Activated B cell treated with CpG ODN at 0.5 μM for 24 hours (primary cell): ENCODE measurements at regions not wholly inside any gene's neighbourhood (a gene's known extent, or its start where the extent isn't known, plus 50 kb on each side); places are given as distances from the start of the nearest gene placed in this dataset.

Source experiments
- ATAC-seq: fragments of 200-7000 bp; cut with Tn5 transposase; one replicate; pipeline ENCODE4 v1.10.0; 2021; ENCODE audit warnings: low read depth, mild to moderate bottlenecking, moderate library complexity
- CTCF ChIA-PET: fragments of 350-600 bp; sonication (Branson Sonifier 250); formaldehyde crosslinking; loops from one replicate; lab custom pipeline; 2021; ENCODE audit warnings: antibody characterized with exemption; lab: Charles Lee
- POLR2A ChIA-PET: fragments of 350-600 bp; sonication (Branson Sonifier 250); formaldehyde crosslinking; loops from one replicate; lab custom pipeline; 2021; ENCODE audit warnings: antibody characterized with exemption; lab: Charles Lee
- DNase-seq: peaks from one replicate; pipeline ENCODE4 v3.0.0; 2022
- H3K27ac Mint-ChIP-seq: one replicate; pipeline ENCODE4 v1.8.0; 2020; ENCODE audit warnings: mixed read lengths
- H3K27me3 Mint-ChIP-seq: one replicate; pipeline ENCODE4 v1.8.0; 2021; ENCODE audit warnings: mixed read lengths
- H3K36me3 Mint-ChIP-seq: one replicate; pipeline ENCODE4 v1.8.0; 2021; ENCODE audit warnings: low read depth, mixed read lengths
- H3K4me1 Mint-ChIP-seq: one replicate; pipeline ENCODE4 v1.8.0; 2021; ENCODE audit warnings: mixed read lengths
- H3K4me3 Mint-ChIP-seq: one replicate; pipeline ENCODE4 v1.8.0; 2020; ENCODE audit warnings: mild to moderate bottlenecking, mixed read lengths
- H3K9me3 Mint-ChIP-seq: one replicate; pipeline ENCODE4 v1.8.0; 2020; ENCODE audit warnings: mixed read lengths
- intact Hi-C: fragments of 100-400 bp; cut with micrococcal nuclease; formaldehyde crosslinking; loops from one replicate; pipeline ENCODE4 v1.15.1; 2024
- TF ChIP-seq, protein P1 (sequence below): fragments of 200-600 bp; IDR thresholded peaks from one replicate; pipeline ENCODE4 v1.8.0; 2022; ENCODE audit warnings: antibody characterized with exemption, mild to moderate bottlenecking

DNA sequence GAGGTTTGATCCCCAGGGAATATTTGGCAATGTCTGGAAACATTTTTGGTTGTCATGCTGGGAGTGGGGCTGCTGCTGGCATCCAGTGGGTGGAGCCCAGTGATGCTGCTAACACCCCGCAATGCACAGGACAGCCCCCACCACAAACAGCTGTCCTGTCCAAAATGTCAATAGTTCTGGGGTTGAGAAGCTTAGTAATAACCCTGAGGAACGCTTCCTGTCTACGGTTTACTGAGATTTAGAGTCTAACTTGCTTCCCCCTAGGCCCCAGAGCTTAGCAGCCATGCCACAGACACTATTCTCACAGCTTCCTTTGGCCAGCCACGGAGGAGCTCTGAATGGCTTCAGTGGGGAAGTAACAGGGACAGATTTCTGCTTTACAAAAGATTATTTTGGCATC lies 66.5 kb downstream of the MSX2 start:
- Mint-ChIP-seq H3K36me3 (no peaks in the 10 kb centered on the region), H3K4me3 (no peak overlapping the region), H3K4me1 (no peaks in the 10 kb centered on the region), H3K27me3 (peaks cover 23% of the 10 kb centered on the region), H3K9me3 (peaks cover 2% of the 10 kb centered on the region), H3K27ac (no peak overlapping the region)
- ChIA-PET CTCF (no interaction called here), POLR2A (no interaction called here)
- intact Hi-C loops = no loop called here
- TF ChIP-seq, protein P1, sequence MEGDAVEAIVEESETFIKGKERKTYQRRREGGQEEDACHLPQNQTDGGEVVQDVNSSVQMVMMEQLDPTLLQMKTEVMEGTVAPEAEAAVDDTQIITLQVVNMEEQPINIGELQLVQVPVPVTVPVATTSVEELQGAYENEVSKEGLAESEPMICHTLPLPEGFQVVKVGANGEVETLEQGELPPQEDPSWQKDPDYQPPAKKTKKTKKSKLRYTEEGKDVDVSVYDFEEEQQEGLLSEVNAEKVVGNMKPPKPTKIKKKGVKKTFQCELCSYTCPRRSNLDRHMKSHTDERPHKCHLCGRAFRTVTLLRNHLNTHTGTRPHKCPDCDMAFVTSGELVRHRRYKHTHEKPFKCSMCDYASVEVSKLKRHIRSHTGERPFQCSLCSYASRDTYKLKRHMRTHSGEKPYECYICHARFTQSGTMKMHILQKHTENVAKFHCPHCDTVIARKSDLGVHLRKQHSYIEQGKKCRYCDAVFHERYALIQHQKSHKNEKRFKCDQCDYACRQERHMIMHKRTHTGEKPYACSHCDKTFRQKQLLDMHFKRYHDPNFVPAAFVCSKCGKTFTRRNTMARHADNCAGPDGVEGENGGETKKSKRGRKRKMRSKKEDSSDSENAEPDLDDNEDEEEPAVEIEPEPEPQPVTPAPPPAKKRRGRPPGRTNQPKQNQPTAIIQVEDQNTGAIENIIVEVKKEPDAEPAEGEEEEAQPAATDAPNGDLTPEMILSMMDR = no peak
- no peak for DNase-seq
- ATAC-seq = no peak

DNA sequence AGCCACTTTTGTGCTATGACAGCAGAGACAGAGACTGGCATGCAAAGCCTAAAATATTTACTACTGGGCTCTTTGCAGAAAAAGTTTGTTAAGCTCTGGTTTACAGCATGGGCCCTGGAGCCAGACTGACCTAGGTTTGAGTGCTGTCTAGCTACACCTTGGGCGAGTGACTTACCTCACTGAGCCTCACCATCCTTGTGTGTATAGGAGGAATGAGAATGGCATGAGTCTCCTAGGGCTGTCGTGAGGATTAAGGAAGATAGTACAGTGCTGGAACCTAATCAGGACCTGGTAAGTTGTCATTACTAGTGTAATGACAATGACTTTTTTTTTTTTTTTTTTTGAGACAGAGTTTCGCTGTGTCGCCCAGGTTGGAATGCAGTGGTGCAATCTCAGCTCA lies 65.2 kb downstream of the MSX2 start:
- H3K27ac Mint-ChIP-seq = no peak overlapping the region
- intact Hi-C loops = no loop called here
- no peak for DNase-seq
- H3K4me1 Mint-ChIP-seq = no peaks in the 10 kb centered on the region
- no peak overlapping the region for H3K4me3 Mint-ChIP-seq
- POLR2A ChIA-PET = no interaction called here
- peaks cover 6% of the 10 kb centered on the region for H3K9me3 Mint-ChIP-seq
- H3K27me3 Mint-ChIP-seq = peaks cover 21% of the 10 kb centered on the region
- no peaks in the 10 kb centered on the region for H3K36me3 Mint-ChIP-seq
- ATAC-seq = no peak
- TF ChIP-seq, protein P1 = no peak
- CTCF ChIA-PET = no interaction called here

DNA sequence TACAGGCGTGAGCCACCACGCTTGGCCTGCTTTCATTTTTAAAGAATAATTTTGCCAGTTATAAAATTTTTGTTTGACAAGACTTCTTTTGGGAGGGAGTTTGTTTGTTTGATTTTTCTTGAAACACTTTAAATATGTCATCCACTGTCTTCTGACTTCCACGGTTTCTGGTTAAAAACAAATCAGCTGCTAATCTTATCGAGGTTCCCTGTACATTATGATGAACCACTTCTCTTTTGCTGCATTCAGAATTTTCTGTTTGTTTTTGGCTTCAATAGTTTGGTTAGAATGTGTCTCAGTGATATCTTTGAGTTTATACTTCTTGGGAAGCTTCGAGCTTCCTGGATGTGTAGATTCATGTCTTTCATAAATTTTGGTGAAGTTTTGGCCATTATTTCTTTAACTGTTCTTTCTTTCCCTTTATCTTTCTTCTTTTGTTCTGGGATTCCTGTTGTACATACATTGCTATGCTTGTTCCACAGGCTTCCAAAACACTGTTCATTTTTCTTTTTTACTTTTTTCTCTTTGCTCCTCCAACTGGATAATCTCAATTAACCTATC lies 60.8 kb downstream of the MSX2 start:
- Mint-ChIP-seq H3K4me3 (no peak overlapping the region), H3K36me3 (no peaks in the 10 kb centered on the region), H3K4me1 (no peaks in the 10 kb centered on the region), H3K27ac (no peak overlapping the region), H3K27me3 (no peaks in the 10 kb centered on the region), H3K9me3 (peaks cover 17% of the 10 kb centered on the region)
- TF ChIP-seq, protein P1 = no peak
- CTCF ChIA-PET = no interaction called here
- POLR2A ChIA-PET = no interaction called here
- DNase-seq (no peak), ATAC-seq (no peak)
- intact Hi-C loops = no loop called here
